ENCODE measurements at regions not wholly inside any gene's neighbourhood (a gene's known extent, or its start where the extent isn't known, plus 50 kb on each side); places are given as distances from the start of the nearest gene placed in this dataset.

- Histone ChIP-seq H3K27ac (peak overlapping the region; percentile 68), H3K27me3 (no peaks in the 10 kb centered on the region), H3K4me3 (no peak overlapping the region), H3K4me1 (no peaks in the 10 kb centered on the region), H3K9ac (ENCODE audit: low read depth in 2 of 2, low read length in 2 of 2) (no peak overlapping the region), H3K9me3 (no peaks in the 10 kb centered on the region), H3K36me3 (no peaks in the 10 kb centered on the region)
- intact Hi-C loops (cut with DNase I), result no loop called here
- no peak for DNase-seq
- TF ChIP-seq CTCF (IDR thresholded peaks at IDR 0.05), result no peak
These were observed 64.4 kb upstream of the BMP2 start for GRCh38 chr20:6703047-6703446.

- TF ChIP-seq CTCF (IDR thresholded peaks at IDR 0.05), result no peak
- Histone ChIP-seq H3K27ac (no peak overlapping the region), H3K36me3 (no peaks in the 10 kb centered on the region), H3K9me3 (no peaks in the 10 kb centered on the region), H3K4me3 (no peak overlapping the region), H3K9ac (ENCODE audit: low read depth in 2 of 2, low read length in 2 of 2) (no peak overlapping the region), H3K4me1 (no peaks in the 10 kb centered on the region), H3K27me3 (no peaks in the 10 kb centered on the region)
- no peak for DNase-seq
- intact Hi-C loops (cut with DNase I), result no loop called here
These were observed 65.3 kb upstream of the BMP2 start for GRCh38 chr20:6702144-6702543.

GRCh38 chr20:6700563-6701329, 66.7 kb upstream of the BMP2 start:
- H3K9ac ChIP-seq (ENCODE audit: low read depth in 2 of 2, low read length in 2 of 2), result no peak overlapping the region

GRCh38 chr20:6699921-6700562, 67.4 kb upstream of the BMP2 start:
- DNase-seq, result no peak
- no peaks in the 10 kb centered on the region for H3K4me1 ChIP-seq
- no peak overlapping the region for H3K9ac ChIP-seq (ENCODE audit: low read depth in 2 of 2, low read length in 2 of 2)

More at GRCh38 chr20:6700563-6701329, 66.7 kb upstream of the BMP2 start:
- Histone ChIP-seq H3K27ac (no peak overlapping the region), H3K9me3 (no peaks in the 10 kb centered on the region), H3K4me3 (no peak overlapping the region), H3K4me1 (no peaks in the 10 kb centered on the region), H3K27me3 (no peaks in the 10 kb centered on the region), H3K36me3 (no peaks in the 10 kb centered on the region)
- no peak for TF ChIP-seq CTCF (IDR thresholded peaks at IDR 0.05)
- no peak for DNase-seq
- intact Hi-C loops (cut with DNase I), result no loop called here

GRCh38 chr20:6698723-6699122, 68.8 kb upstream of the BMP2 start:
- no peak overlapping the region for H3K27ac ChIP-seq
- intact Hi-C loops (cut with DNase I), result no loop called here
- TF ChIP-seq CTCF (IDR thresholded peaks at IDR 0.05), result no peak

More at GRCh38 chr20:6699921-6700562, 67.4 kb upstream of the BMP2 start:
- H3K4me3 ChIP-seq, result no peak overlapping the region
- no peaks in the 10 kb centered on the region for H3K9me3 ChIP-seq
- TF ChIP-seq CTCF (IDR thresholded peaks at IDR 0.05), result no peak
- no peaks in the 10 kb centered on the region for H3K27me3 ChIP-seq
- no peak overlapping the region for H3K27ac ChIP-seq
- intact Hi-C loops (cut with DNase I), result no loop called here
- H3K36me3 ChIP-seq, result no peaks in the 10 kb centered on the region

More at GRCh38 chr20:6698723-6699122, 68.8 kb upstream of the BMP2 start:
- Histone ChIP-seq H3K36me3 (no peaks in the 10 kb centered on the region), H3K9me3 (no peaks in the 10 kb centered on the region), H3K27me3 (no peaks in the 10 kb centered on the region), H3K9ac (ENCODE audit: low read depth in 2 of 2, low read length in 2 of 2) (no peak overlapping the region), H3K4me3 (no peak overlapping the region), H3K4me1 (no peaks in the 10 kb centered on the region)
- DNase-seq, result no peak

Measured in colonic mucosa (tissue), 4 donors.